HL-60 (cell line): ENCODE measurements at regions not wholly inside any gene's neighbourhood (a gene's known extent, or its start where the extent isn't known, plus 50 kb on each side); places are given as distances from the start of the nearest gene placed in this dataset.

ENCODE experiments used
- DNase-seq, 2 experiments: peaks; one replicate each; pipeline ENCODE4 v3.0.0-alpha.2; 2010 to 2020; ENCODE audit warnings: low read depth in 1 of 2, low spot score in 1 of 2
- H3K27ac ChIP-seq: fragments of 250-450 bp; sonication (Bioruptor Pico); replicated peaks from 2 replicates; pipeline ENCODE4 v1.5.1; 2020; ENCODE audit warnings: mild to moderate bottlenecking, moderate library complexity
- H3K27me3 ChIP-seq: fragments of 250-450 bp; sonication (Bioruptor Pico); 2 replicates; pipeline ENCODE4 v1.5.1; 2021; ENCODE audit warnings: mild to moderate bottlenecking, moderate library complexity; ENCODE audit not compliant: insufficient read depth, poor library complexity, severe bottlenecking
- H3K4me3 ChIP-seq: replicated peaks from 2 replicates; pipeline ENCODE4 v1.5.1; 2011; ENCODE audit warnings: mild to moderate bottlenecking, control low read depth, low read length; ENCODE audit not compliant: insufficient read depth
- CTCF ChIP-seq: IDR thresholded peaks from one replicate; pipeline ENCODE4 v1.5.1; 2011; ENCODE audit warnings: low read length, control low read depth, inconsistent platforms; ENCODE audit not compliant: insufficient read depth
- GABPA ChIP-seq: IDR thresholded peaks from 2 replicates; pipeline ENCODE4 v1.6.1; 2012; ENCODE audit warnings: low read depth
- POLR2AphosphoS5 ChIP-seq: IDR thresholded peaks from 2 replicates; pipeline ENCODE4 v1.6.1; 2012; ENCODE audit warnings: low read depth
- REST ChIP-seq: IDR thresholded peaks from 2 replicates; pipeline ENCODE4 v1.6.1; 2012; ENCODE audit warnings: low read depth; ENCODE audit not compliant: insufficient replicate concordance
- SPI1 ChIP-seq: IDR thresholded peaks from 2 replicates; pipeline ENCODE4 v1.6.1; 2012; ENCODE audit warnings: low read depth, mild to moderate bottlenecking, borderline replicate concordance

- H3K4me3 ChIP-seq: no peak overlapping the region
- TF ChIP-seq SPI1 (no peak), CTCF (no peak), GABPA (no peak), POLR2AphosphoS5 (no peak), REST (no peak)
- no peak for DNase-seq
These were observed 81.3 kb upstream of the NAALADL2 start for GRCh38 chr3:174777813-174778212.

GRCh38 chr3:174783502-174783901 is 75.6 kb upstream of the NAALADL2 start:
- Histone ChIP-seq H3K27me3 (no peaks in the 10 kb centered on the region), H3K27ac (no peak overlapping the region), H3K4me3 (no peak overlapping the region)
- DNase-seq: no peak
- no peak for TF ChIP-seq SPI1
- TF ChIP-seq REST: no peak
- no peak for TF ChIP-seq POLR2AphosphoS5
- no peak for TF ChIP-seq CTCF
- TF ChIP-seq GABPA: no peak

More at GRCh38 chr3:174777813-174778212, 81.3 kb upstream of the NAALADL2 start:
- H3K27me3 ChIP-seq: no peaks in the 10 kb centered on the region
- H3K27ac ChIP-seq: no peak overlapping the region

- no peak for DNase-seq
- Histone ChIP-seq H3K27me3 (no peaks in the 10 kb centered on the region), H3K27ac (no peak overlapping the region), H3K4me3 (no peak overlapping the region)
- TF ChIP-seq SPI1: no peak
- no peak for TF ChIP-seq CTCF
- no peak for TF ChIP-seq GABPA
- TF ChIP-seq POLR2AphosphoS5: no peak
- no peak for TF ChIP-seq REST
These were observed 74.8 kb upstream of the NAALADL2 start for GRCh38 chr3:174784206-174784934.
